Memory B cell (primary cell): ENCODE measurements at regions not wholly inside any gene's neighbourhood (a gene's known extent, or its start where the extent isn't known, plus 50 kb on each side); places are given as distances from the start of the nearest gene placed in this dataset.
"Not testable (repeated sequence)": the region's sequence is repeated elsewhere in the genome, so short reads cannot be mapped to it uniquely, and the experiment has no call there.

ENCODE experiments used
- ATAC-seq: fragments of 150-1000 bp; cut with Tn5 transposase; 2 replicates; pipeline ENCODE4 v1.10.0; 2021; ENCODE audit warnings: low read depth, mild to moderate bottlenecking, moderate library complexity
- DNase-seq, 2 donors: peaks; one replicate each; pipeline ENCODE4 v3.0.0; 2022; ENCODE audit warnings: low spot score in 2 of 2
- H3K27ac Mint-ChIP-seq: one replicate; pipeline ENCODE4 v1.8.0; 2022; ENCODE audit warnings: mild to moderate bottlenecking, moderate library complexity, mixed read lengths
- H3K27me3 Mint-ChIP-seq: one replicate; pipeline ENCODE4 v1.8.0; 2022; ENCODE audit warnings: mixed read lengths
- H3K36me3 Mint-ChIP-seq: one replicate; pipeline ENCODE4 v1.8.0; 2022; ENCODE audit warnings: mild to moderate bottlenecking, mixed read lengths
- H3K4me1 Mint-ChIP-seq: one replicate; pipeline ENCODE4 v1.8.0; 2022; ENCODE audit warnings: mixed read lengths
- H3K4me3 Mint-ChIP-seq: one replicate; pipeline ENCODE4 v1.8.0; 2022; ENCODE audit warnings: mild to moderate bottlenecking, moderate library complexity, mixed read lengths
- H3K9me3 Mint-ChIP-seq: one replicate; pipeline ENCODE4 v1.8.0; 2022; ENCODE audit warnings: mixed read lengths

DNA sequence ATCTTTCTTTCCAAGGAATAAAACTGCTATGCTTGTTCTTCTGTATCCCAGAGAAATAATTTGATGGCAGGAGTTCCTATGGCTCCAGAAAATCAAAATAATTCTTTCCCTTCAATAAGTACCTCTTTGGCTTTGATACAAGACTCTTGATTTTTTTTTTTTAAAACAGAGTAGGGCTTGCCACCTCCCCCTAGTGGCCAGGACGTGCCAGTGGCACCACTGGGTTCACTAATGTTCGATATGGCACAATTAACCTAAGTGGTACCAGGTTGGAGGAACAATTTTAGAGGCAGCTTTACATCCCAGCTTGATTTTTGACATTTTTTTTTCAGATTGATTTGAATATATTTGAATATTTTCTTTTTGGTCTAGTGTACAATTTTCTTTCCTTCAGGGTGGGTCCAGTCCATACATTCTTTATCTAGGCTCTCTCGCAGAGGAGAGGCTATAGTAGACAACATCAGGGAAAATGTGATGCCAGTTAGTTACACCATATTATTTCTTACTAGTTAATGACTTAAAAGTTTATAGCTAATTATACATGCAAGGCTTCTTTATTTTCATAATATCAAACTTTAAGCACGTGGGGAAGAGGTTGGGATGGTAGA lies 330.9 kb downstream of the S1PR1 start:
- Mint-ChIP-seq H3K27me3 (no peaks in the 10 kb centered on the region), H3K9me3 (peaks cover 3% of the 10 kb centered on the region), H3K36me3 (no peaks in the 10 kb centered on the region), H3K4me1 (no peaks in the 10 kb centered on the region), H3K27ac (no peak overlapping the region), H3K4me3 (no peak overlapping the region)
- ATAC-seq, result peak; percentile 78
- peak; percentile 36 to 43 for DNase-seq

DNA sequence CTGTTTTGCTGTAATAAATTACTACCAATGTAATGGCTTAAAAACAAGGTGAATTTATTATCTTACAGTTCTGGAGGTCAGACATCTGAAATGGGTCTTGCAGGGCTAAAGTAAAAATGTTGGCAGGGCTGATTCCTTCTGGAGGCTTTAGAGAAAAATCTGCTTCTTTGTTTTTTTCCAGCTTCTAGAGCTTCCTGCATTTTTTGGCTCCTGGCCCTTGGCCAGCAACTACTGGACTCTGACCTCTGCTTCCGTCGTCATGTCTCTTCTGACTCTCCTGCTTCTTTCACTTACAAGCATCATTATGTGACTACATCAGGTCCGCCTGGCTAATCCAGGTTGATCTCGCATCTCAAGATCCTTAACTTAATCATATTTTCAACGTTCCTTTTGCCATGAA lies 350.9 kb downstream of the S1PR1 start:
- Mint-ChIP-seq H3K27me3 (peaks cover 5% of the 10 kb centered on the region), H3K9me3 (no peaks in the 10 kb centered on the region), H3K4me1 (no peaks in the 10 kb centered on the region), H3K4me3 (no peak overlapping the region), H3K27ac (no peak overlapping the region), H3K36me3 (no peaks in the 10 kb centered on the region)
- DNase-seq, result no peak
- no peak for ATAC-seq

DNA sequence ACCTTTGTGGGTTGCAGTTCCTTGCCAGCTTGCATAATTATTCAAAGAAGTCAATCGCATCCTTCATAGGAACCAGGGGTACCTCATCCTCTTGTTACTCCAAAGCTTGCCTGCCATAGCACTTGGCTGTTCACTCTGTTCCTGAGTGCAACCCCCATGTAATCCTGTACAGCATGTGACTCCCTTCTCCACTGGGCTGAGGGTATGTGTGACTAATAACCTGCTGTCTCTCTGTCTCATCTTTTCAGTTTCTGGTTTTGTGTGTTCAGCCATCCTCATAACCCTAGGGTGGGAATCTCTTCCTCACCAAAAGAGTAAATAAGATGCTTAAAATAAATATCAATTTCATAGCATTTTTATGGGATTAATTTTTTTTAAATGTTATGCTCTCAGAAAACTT lies 351.9 kb downstream of the S1PR1 start:
- Mint-ChIP-seq H3K27ac (no peak overlapping the region), H3K27me3 (peaks cover 5% of the 10 kb centered on the region), H3K4me1 (no peaks in the 10 kb centered on the region), H3K9me3 (no peaks in the 10 kb centered on the region), H3K4me3 (no peak overlapping the region), H3K36me3 (no peaks in the 10 kb centered on the region)
- no peak for ATAC-seq
- no peak for DNase-seq

DNA sequence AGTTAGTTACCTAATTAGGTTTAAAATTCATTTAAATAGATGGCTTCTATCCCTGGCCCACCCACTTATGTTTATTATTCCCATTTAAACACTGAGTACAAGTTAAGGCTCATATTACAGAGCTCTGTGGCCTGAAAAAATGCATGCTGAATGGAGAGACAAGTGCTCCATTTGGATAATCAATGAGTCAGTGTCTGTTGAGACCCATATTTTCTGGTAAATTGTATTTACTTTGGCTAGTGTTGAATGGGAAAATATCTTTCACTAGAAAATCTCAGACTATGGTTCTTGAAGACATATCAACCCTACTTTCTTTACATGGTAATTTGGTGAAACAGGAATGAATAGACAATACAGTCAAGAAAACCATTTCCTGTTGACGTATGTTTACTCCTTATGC lies 356.0 kb downstream of the S1PR1 start:
- H3K27me3 Mint-ChIP-seq, result peaks cover 3% of the 10 kb centered on the region
- no peak overlapping the region for H3K4me3 Mint-ChIP-seq
- no peak overlapping the region for H3K27ac Mint-ChIP-seq
- no peaks in the 10 kb centered on the region for H3K36me3 Mint-ChIP-seq
- H3K9me3 Mint-ChIP-seq, result no peaks in the 10 kb centered on the region
- DNase-seq (no peak), ATAC-seq (no peak)
- H3K4me1 Mint-ChIP-seq, result no peaks in the 10 kb centered on the region

DNA sequence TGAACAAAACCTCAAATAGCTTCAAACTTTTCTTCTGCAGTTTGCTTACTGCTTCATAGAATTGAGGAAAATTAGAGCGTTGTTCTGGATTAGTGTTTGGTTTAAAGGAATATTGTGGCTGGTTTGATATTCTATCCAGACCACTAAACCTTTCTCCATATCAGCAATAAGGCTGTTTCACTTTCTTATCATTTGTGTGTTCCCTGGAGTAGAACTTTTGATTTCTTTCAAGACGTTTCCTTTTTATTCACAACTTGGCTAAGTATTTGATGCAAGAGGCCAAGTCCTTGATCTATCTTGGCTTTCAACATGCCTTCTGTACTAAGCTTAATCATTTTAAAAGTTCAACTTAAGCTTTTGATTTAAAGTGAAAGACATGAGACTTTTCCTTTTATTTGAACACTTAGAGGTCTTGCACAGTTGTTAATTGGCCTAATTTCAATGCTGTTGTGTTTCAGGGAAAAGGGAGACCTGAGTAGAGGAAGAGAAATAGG lies 359.1 kb downstream of the S1PR1 start:
- no peak for DNase-seq
- Mint-ChIP-seq H3K4me1 (no peaks in the 10 kb centered on the region), H3K27ac (no peak overlapping the region), H3K4me3 (no peak overlapping the region), H3K27me3 (no peaks in the 10 kb centered on the region), H3K9me3 (no peaks in the 10 kb centered on the region), H3K36me3 (no peaks in the 10 kb centered on the region)
- ATAC-seq, result no peak

DNA sequence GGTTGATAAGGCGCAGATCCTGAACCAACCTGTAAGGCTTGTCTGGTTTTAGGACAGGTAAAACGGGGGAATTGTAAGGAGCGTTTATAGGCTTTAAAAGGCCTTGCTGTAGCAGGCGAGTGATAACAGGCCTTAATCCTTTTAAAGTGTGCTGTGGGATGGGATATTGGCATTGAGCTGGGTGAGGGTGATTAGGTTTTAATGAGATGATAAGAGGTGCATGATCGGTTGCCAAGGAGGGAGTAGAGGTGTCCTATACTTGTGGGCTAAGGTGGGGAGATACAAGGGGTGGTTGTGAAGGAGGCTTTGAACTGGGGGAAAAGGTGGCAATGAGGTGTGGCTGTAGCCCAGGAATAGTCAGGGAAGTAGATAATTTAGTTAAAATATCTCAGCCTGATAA lies 363.8 kb downstream of the S1PR1 start:
- ATAC-seq, H3K27me3 Mint-ChIP-seq, H3K4me3 Mint-ChIP-seq, H3K27ac Mint-ChIP-seq, H3K9me3 Mint-ChIP-seq, H3K4me1 Mint-ChIP-seq, DNase-seq, H3K36me3 Mint-ChIP-seq: not testable (repeated sequence)

DNA sequence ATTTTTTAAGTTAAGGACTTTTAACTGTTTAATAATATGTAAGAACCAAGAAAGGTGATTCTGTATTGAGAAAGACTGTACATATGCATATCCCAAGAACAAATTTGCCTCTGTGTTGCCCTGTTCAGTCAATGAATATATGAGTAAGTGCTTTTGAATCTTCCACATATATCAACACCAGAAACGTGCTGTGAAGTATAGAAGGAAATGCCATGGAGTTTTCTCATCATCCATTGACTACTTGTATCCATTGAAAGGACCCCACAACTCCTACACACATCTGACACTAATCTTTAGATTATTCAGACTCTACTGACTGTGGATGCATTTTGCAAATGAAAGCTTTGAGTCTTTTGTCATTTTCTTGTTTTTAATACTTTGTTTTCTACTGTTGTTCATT lies 366.9 kb downstream of the S1PR1 start:
- Mint-ChIP-seq H3K27ac (no peak overlapping the region), H3K36me3 (no peaks in the 10 kb centered on the region), H3K9me3 (peaks cover 1% of the 10 kb centered on the region), H3K27me3 (peaks cover 4% of the 10 kb centered on the region), H3K4me3 (no peak overlapping the region), H3K4me1 (no peaks in the 10 kb centered on the region)
- DNase-seq, result no peak
- ATAC-seq, result no peak

DNA sequence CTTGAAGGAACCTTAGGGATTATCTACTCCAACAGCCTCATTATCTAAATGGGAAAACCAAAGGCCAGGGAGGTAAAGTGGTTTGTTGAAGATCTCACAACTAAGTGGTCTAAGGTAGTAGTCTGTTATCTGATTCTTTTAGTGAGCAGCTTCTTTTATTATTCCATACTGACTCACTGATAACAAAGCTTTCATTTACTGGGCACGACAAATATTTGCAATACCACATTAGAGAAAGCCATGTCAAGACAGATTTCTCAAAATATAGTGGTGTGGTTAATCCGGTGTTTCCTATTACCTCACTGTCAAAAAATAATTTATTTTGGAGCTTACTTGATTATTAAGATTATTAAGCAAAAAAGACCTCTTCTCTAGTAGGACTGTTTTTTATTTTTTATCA lies 369.1 kb downstream of the S1PR1 start:
- peaks cover 4% of the 10 kb centered on the region for H3K27me3 Mint-ChIP-seq

DNA sequence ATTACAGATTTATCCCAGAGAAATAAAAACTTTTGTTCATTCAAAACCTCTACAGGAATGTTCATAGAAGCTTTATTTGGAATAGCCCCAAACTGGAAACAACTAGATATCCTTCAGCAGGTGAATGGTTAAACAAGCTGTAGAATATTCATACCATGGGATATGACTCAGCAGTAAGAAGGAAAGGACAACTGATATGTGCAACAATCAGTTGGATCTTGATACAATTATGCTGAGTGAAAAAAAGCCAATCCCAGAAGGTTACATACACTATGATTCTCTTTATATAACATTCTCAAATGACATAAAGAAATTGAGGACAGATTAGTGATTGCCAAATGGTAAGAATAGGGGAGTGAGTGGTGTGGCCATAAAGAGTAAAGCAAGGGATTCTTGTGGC lies 376.7 kb downstream of the S1PR1 start:
- Mint-ChIP-seq H3K4me1 (no peaks in the 10 kb centered on the region), H3K9me3 (peaks cover 6% of the 10 kb centered on the region), H3K36me3 (peaks cover 2% of the 10 kb centered on the region), H3K27ac (no peak overlapping the region), H3K4me3 (no peak overlapping the region), H3K27me3 (no peaks in the 10 kb centered on the region)
- DNase-seq (no peak), ATAC-seq (no peak)

More for the DNA sequence above, 369.1 kb downstream of the S1PR1 start:
- DNase-seq, result no peak
- H3K36me3 Mint-ChIP-seq, result peaks cover 2% of the 10 kb centered on the region
- no peaks in the 10 kb centered on the region for H3K4me1 Mint-ChIP-seq
- ATAC-seq, result no peak
- peaks cover 8% of the 10 kb centered on the region for H3K9me3 Mint-ChIP-seq
- no peak overlapping the region for H3K4me3 Mint-ChIP-seq
- no peak overlapping the region for H3K27ac Mint-ChIP-seq

DNA sequence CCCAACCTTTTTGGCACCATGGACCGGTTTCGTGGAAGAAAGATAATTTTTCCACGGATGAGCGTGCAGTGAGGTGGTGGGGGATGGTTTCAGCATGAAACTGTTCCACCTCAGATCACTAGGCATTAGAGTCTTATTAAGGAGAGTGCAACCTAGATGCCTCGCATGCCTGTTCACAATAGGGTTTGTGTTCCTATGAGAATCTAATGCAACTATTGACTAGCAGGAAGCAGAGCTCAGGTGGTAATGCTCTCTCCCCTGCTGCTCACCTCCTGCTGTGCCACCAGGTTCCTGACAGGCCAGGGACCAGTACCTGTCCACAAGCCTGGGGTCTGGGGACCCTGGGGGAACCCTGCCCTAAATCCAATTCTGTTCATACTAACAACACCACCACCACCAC lies 377.8 kb downstream of the OLFM3 start:
- no peaks in the 10 kb centered on the region for H3K36me3 Mint-ChIP-seq
- no peak overlapping the region for H3K4me3 Mint-ChIP-seq
- no peak overlapping the region for H3K27ac Mint-ChIP-seq
- ATAC-seq, result no peak
- DNase-seq, result no peak
- H3K4me1 Mint-ChIP-seq, result no peaks in the 10 kb centered on the region
- H3K9me3 Mint-ChIP-seq, result no peaks in the 10 kb centered on the region
- peaks cover 8% of the 10 kb centered on the region for H3K27me3 Mint-ChIP-seq

DNA sequence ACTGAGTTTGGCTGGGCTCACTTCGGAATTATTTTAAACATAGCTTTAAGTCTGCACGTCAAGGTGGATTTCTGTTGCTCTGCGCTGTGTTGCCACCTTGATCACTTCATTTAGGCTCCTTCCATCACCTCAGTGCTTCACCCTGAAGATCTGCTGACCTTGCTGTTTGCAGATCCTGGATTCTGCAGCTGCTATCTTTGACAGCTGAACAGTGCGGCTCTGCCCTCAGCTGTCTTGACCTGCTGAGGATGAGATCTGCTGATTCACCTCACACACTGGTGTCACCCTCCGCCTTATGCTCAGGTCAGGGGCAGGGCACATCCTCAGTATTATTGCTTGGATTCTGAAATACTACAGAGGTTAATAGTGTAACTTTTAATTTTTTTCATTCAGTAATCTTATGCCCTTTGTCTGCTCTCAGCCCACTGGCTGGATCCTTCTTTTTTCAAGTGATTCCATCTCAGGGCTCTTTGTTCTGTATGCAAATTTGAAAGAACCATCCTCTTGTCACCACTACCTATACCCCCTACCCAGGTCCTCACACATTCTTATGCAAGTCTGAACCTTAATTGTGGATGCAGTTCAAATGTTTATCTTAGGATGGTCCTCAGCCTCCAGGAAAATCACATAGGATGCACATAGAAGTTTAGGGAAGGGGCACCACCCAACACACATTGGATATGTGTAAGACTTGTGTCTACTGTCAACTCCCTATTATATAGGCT lies 364.0 kb downstream of the OLFM3 start:
- Mint-ChIP-seq H3K27ac (no peak overlapping the region), H3K27me3 (no peaks in the 10 kb centered on the region), H3K36me3 (no peaks in the 10 kb centered on the region), H3K9me3 (peaks cover 1% of the 10 kb centered on the region), H3K4me1 (no peaks in the 10 kb centered on the region), H3K4me3 (no peak overlapping the region)
- DNase-seq, result no peak
- ATAC-seq, result no peak

DNA sequence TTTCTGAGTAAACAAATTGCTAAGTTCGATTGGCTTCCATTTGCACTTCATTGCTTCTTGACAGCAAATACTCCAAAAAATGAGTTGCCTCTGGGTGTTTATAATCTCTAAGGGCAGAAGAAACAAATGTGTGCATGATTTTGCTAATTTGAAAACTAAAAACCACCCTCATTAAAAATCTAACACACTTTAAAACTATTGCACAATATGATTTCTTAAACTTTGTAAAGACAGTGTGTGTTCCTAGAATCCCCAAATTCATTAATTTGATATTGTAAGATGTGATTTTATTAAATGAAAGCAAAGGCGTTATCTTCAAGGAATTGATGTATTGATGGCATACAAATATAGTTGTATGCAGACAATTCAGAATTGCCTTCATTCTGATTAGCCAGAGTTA lies 350.9 kb downstream of the OLFM3 start:
- DNase-seq (no peak), ATAC-seq (no peak)
- no peak overlapping the region for H3K27ac Mint-ChIP-seq
- peaks cover 2% of the 10 kb centered on the region for H3K27me3 Mint-ChIP-seq
- H3K36me3 Mint-ChIP-seq, result no peaks in the 10 kb centered on the region
- no peaks in the 10 kb centered on the region for H3K4me1 Mint-ChIP-seq
- H3K4me3 Mint-ChIP-seq, result no peak overlapping the region
- H3K9me3 Mint-ChIP-seq, result no peaks in the 10 kb centered on the region

DNA sequence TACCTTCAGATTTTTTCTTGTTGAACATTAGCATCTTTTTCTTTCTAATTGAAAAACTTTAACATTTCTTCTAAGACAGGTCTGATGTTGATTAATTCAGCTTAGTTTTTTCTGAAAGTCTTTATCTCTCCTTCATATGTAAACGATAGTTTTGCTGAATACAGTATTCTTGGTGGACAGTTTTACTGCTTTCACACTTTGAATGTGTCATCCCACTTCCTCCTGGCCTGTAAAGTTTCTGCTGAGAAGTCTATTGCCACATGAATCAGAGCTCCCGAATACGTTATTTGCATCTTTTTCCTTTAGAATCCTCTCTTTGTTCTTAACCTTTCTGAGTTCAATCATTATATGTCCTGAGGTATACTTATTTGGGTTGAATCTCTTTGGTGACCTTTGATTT lies 344.2 kb downstream of the OLFM3 start:
- ATAC-seq (no peak), DNase-seq (no peak)
- Mint-ChIP-seq H3K36me3 (peaks cover 2% of the 10 kb centered on the region), H3K4me1 (no peaks in the 10 kb centered on the region), H3K4me3 (no peak overlapping the region), H3K27me3 (peaks cover 4% of the 10 kb centered on the region), H3K27ac (no peak overlapping the region), H3K9me3 (peaks cover 10% of the 10 kb centered on the region)

DNA sequence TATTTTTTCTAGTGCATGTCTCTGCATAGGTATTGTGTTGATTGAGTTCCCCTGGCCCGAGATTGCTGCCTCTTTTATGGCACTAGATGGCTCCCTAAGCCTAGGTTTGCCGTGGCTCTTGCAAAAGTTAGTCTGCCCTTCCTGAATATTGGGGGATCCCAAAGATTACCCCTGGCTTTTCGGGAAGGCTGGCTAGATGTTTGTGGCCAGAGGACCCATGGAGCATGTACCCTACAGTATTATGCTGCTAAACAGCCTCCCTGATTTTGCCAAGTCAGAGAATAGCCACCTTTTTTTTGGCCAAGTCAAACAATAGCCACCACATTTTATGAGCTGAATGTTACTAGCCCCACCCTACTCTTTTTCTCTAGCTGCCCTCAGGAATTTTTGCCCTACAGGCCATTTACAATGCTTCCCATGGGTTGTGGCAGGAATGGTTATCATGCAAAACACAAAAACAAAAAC lies 343.2 kb downstream of the OLFM3 start:
- no peak overlapping the region for H3K4me3 Mint-ChIP-seq
- no peak overlapping the region for H3K27ac Mint-ChIP-seq
- H3K36me3 Mint-ChIP-seq, result peaks cover 2% of the 10 kb centered on the region
- no peak for DNase-seq
- no peaks in the 10 kb centered on the region for H3K4me1 Mint-ChIP-seq
- no peak for ATAC-seq
- H3K9me3 Mint-ChIP-seq, result peaks cover 10% of the 10 kb centered on the region
- H3K27me3 Mint-ChIP-seq, result peaks cover 4% of the 10 kb centered on the region

DNA sequence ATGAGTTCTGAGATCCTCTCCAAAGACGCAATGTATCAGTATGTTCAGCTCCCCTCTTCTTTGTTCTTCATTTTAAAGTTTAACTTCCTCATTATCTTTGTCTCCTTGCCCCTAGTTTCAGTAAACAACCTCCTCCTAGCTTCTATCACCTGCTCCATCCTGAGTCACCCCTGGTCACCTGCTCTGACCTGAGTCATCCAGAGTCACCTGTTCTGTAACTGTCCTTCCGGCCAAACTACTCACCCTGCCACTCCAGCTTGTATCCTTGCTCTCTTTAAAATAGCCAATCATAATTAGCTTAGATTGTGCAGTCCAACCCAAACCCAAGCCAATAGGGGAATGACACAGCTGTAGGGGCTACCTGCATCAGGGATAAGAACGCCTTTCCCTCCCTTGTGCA lies 332.0 kb downstream of the OLFM3 start:
- Mint-ChIP-seq H3K9me3 (peaks cover 6% of the 10 kb centered on the region), H3K27ac (no peak overlapping the region), H3K4me3 (no peak overlapping the region), H3K27me3 (no peaks in the 10 kb centered on the region), H3K36me3 (no peaks in the 10 kb centered on the region), H3K4me1 (no peaks in the 10 kb centered on the region)
- DNase-seq, result no peak
- no peak for ATAC-seq
